ENCODE measurements at regions not wholly inside any gene's neighbourhood (a gene's known extent, or its start where the extent isn't known, plus 50 kb on each side); places are given as distances from the start of the nearest gene placed in this dataset.

- no peak for DNase-seq
Measured at GRCh38 chr7:55624813-55625212, 52.5 kb upstream of the VOPP1 start.

GRCh38 chr7:55623617-55624016 lies 51.3 kb upstream of the VOPP1 start:
- DNase-seq, result no peak

- no peak for DNase-seq
Measured at GRCh38 chr7:55622241-55622640, 49.9 kb upstream of the VOPP1 start.
